HEK293T (cell line): ENCODE measurements at regions not wholly inside any gene's neighbourhood (a gene's known extent, or its start where the extent isn't known, plus 50 kb on each side); places are given as distances from the start of the nearest gene placed in this dataset.

ENCODE experiments used
- FOXA1 ChIP-seq: fragments of 450-650 bp; IDR thresholded peaks from 2 replicates; pipeline ENCODE4 v1.6.1; 2016; ENCODE audit warnings: mild to moderate bottlenecking
- FOXK2 ChIP-seq: fragments of 450-650 bp; IDR thresholded peaks from 2 replicates; pipeline ENCODE4 v1.6.1; 2016; ENCODE audit warnings: mild to moderate bottlenecking
- FOXM1 ChIP-seq: fragments of 450-650 bp; IDR thresholded peaks from 2 replicates; pipeline ENCODE4 v1.6.1; 2017; ENCODE audit warnings: mild to moderate bottlenecking, borderline replicate concordance
- HDGF ChIP-seq: fragments of 450-650 bp; IDR thresholded peaks from 2 replicates; pipeline ENCODE4 v1.6.1; 2017; ENCODE audit warnings: antibody characterized with exemption, borderline replicate concordance
- NFRKB ChIP-seq: fragments of 450-650 bp; IDR thresholded peaks from 2 replicates; pipeline ENCODE4 v1.6.1; 2016; ENCODE audit warnings: mild to moderate bottlenecking, moderate library complexity
- SUZ12 ChIP-seq: fragments of 450-650 bp; IDR thresholded peaks from 2 replicates; pipeline ENCODE4 v1.6.1; 2016; ENCODE audit warnings: mild to moderate bottlenecking
- ZNF384 ChIP-seq: fragments of 450-650 bp; IDR thresholded peaks from 2 replicates; pipeline ENCODE4 v1.6.1; 2016

DNA sequence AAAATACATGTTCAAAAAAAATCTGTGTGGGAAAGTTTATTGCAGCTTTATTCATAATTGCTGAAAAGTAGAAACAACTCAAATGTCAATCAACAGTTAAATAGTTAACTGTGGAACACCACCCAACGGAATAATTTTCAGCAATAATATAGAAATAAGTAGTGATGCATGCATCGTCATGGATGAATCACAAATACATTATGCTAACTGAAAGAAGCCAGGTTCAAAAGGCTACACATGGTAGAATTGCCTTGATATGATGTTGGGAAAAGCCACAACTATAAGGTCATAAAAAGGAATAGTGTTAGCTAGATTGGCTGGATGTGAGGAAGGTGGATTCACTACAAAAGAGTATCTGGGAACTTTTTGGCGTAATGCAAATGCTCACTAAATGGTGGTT is 82.0 kb downstream of the GMNC start:
- no peak for TF ChIP-seq NFRKB
- TF ChIP-seq FOXM1: no peak
- no peak for TF ChIP-seq FOXK2
- TF ChIP-seq HDGF: no peak
- no peak for TF ChIP-seq FOXA1
- no peak for TF ChIP-seq ZNF384
- TF ChIP-seq SUZ12: no peak
